ENCODE measurements at regions not wholly inside any gene's neighbourhood (a gene's known extent, or its start where the extent isn't known, plus 50 kb on each side); places are given as distances from the start of the nearest gene placed in this dataset.

DNA sequence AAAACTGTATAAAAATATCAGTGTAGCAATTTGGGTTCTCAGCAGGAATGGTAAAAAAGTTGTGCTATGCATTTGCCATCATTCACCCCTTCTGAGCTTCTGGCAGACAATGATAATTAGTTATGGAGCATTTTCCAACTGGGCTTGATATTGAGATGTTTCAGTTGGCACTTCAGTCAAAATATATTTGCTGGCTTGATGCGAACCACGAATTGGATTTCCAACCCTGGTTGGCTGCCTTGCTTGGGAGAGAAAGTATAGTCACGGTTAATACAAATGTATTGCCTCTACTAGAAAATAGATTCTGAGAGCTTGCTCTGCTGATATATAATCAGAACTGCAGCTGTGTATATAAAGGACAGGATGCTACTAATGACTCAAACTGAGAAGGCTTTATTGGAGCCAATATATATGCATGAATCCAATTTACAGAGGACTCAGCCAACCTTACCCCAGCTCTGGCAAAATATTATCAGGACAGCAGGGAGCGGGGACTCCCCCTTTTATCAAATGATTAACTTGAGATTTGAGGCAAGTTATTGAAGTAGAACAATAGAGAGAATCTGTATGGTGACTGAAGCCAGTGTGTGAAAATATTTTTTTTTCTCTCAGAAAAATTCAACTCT, 219.8 kb upstream of the SMIM30 start:
- H2BK15ac ChIP-seq (ENCODE audit: low read depth, low read length) = no peak overlapping the region
- no peak for ATAC-seq (ENCODE audit: low read depth)
- ChIA-PET POLR2A (ENCODE audit: unreplicated experiment) (no interaction called here), CTCF (no interaction called here)
- no peak overlapping the region for H4K91ac ChIP-seq (ENCODE audit: insufficient read depth, low read depth, low read length)
- H3K4me2 ChIP-seq (ENCODE audit: low read depth, low read length) = no peak overlapping the region
- no peak overlapping the region for H3K14ac ChIP-seq (replicated peaks; ENCODE audit: low read depth, low read length)
- H3K9ac ChIP-seq (ENCODE audit: low read depth, low read length) = no peak overlapping the region
- no peak overlapping the region for H2BK120ac ChIP-seq (ENCODE audit: low read depth, low read length)
- H3K56ac ChIP-seq (ENCODE audit: extremely low read depth, insufficient read depth, low read length) = no peak overlapping the region
- no peaks in the 10 kb centered on the region for H3K79me1 ChIP-seq (ENCODE audit: low read depth in 1 of 2, low read length in 2 of 2)
- dilution Hi-C loops (cut with HindIII; ENCODE audit: low sequenced_read_pairs, unreplicated experiment) = no loop called here
- no peak overlapping the region for H2AK9ac ChIP-seq (replicated peaks; ENCODE audit: low read depth, low read length, poor library complexity)
- H4K8ac ChIP-seq (ENCODE audit: low read depth in 2 of 2, low read length in 2 of 2) = no peak overlapping the region
- no peak overlapping the region for H3K18ac ChIP-seq (ENCODE audit: low read depth, low read length)
- H3K4ac ChIP-seq (ENCODE audit: low read depth, low read length) = no peak overlapping the region
- no peak overlapping the region for H3K27ac ChIP-seq (ENCODE audit: insufficient read depth, low read length)
- no peak overlapping the region for H2AFZ ChIP-seq (replicated peaks; ENCODE audit: low read length, poor library complexity)
- H2AK5ac ChIP-seq (ENCODE audit: low read depth, low read length) = no peak overlapping the region
- no peak overlapping the region for H4K5ac ChIP-seq (ENCODE audit: low read depth, low read length)
- DNase-seq = no peak
- no CpG with 5 or more reads among the region's 4 CpGs for WGBS, 2 experiments (ENCODE audit: extremely low coverage in 2 of 2, insufficient read length in 1 of 2)
- H3K23ac ChIP-seq (ENCODE audit: low read depth, low read length) = no peak overlapping the region
- in situ Hi-C loops (cut with MboI; ENCODE audit: low sequenced_read_pairs) = no loop called here
- H3K36me3 ChIP-seq (ENCODE audit: control insufficient read depth, insufficient read depth, low read length) = no peaks in the 10 kb centered on the region
- intact Hi-C loops (cut with micrococcal nuclease) = no loop called here
- no peaks in the 10 kb centered on the region for H3K9me3 ChIP-seq (ENCODE audit: control insufficient read depth, insufficient read depth, low read length)
- no TSS peak for BruUV-seq (replicated peaks)
- no peak overlapping the region for H2BK20ac ChIP-seq (ENCODE audit: low read depth, low read length)
- no peaks in the 10 kb centered on the region for H3K9me1 ChIP-seq (ENCODE audit: insufficient read depth, low read length)
- H3K27me3 ChIP-seq (ENCODE audit: control insufficient read depth, insufficient read depth, low read length) = no peaks in the 10 kb centered on the region
- H4K20me1 ChIP-seq (ENCODE audit: insufficient read depth, low read length) = no peaks in the 10 kb centered on the region
- H3K4me3 ChIP-seq (ENCODE audit: insufficient read depth, low read depth, low read length) = no peak overlapping the region
- no peak overlapping the region for H2BK5ac ChIP-seq (ENCODE audit: low read depth, low read length, poor library complexity, severe bottlenecking)
- no peaks in the 10 kb centered on the region for H3K4me1 ChIP-seq (ENCODE audit: control insufficient read depth, insufficient read depth, low read length)
- TF ChIP-seq FOS (IDR thresholded peaks at IDR 0.05; ENCODE audit: low read depth, low read length) = no peak
- TF ChIP-seq, protein P1, sequence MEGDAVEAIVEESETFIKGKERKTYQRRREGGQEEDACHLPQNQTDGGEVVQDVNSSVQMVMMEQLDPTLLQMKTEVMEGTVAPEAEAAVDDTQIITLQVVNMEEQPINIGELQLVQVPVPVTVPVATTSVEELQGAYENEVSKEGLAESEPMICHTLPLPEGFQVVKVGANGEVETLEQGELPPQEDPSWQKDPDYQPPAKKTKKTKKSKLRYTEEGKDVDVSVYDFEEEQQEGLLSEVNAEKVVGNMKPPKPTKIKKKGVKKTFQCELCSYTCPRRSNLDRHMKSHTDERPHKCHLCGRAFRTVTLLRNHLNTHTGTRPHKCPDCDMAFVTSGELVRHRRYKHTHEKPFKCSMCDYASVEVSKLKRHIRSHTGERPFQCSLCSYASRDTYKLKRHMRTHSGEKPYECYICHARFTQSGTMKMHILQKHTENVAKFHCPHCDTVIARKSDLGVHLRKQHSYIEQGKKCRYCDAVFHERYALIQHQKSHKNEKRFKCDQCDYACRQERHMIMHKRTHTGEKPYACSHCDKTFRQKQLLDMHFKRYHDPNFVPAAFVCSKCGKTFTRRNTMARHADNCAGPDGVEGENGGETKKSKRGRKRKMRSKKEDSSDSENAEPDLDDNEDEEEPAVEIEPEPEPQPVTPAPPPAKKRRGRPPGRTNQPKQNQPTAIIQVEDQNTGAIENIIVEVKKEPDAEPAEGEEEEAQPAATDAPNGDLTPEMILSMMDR (conservative IDR thresholded peaks at IDR 0.05; ENCODE audit: low read depth, low read length) = no peak
- TF ChIP-seq CHD1 (IDR thresholded peaks at IDR 0.05; ENCODE audit: low read depth, low read length) = no peak
- TF ChIP-seq SMC3 (IDR thresholded peaks at IDR 0.05; ENCODE audit: low read depth, low read length) = no peak
- TF ChIP-seq CEBPB (IDR thresholded peaks at IDR 0.05; ENCODE audit: low read depth, low read length) = no peak
- TF ChIP-seq, protein P2, sequence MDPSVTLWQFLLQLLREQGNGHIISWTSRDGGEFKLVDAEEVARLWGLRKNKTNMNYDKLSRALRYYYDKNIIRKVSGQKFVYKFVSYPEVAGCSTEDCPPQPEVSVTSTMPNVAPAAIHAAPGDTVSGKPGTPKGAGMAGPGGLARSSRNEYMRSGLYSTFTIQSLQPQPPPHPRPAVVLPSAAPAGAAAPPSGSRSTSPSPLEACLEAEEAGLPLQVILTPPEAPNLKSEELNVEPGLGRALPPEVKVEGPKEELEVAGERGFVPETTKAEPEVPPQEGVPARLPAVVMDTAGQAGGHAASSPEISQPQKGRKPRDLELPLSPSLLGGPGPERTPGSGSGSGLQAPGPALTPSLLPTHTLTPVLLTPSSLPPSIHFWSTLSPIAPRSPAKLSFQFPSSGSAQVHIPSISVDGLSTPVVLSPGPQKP (IDR thresholded peaks at IDR 0.05; ENCODE audit: borderline replicate concordance, low read depth, low read length) = no peak
- no peak for TF ChIP-seq RFX5 (IDR thresholded peaks at IDR 0.05; ENCODE audit: low read depth, low read length)
- TF ChIP-seq POLR2A (IDR thresholded peaks at IDR 0.05; ENCODE audit: low read depth, low read length) = no peak
- TF ChIP-seq BHLHE40 (IDR thresholded peaks at IDR 0.05; ENCODE audit: low read depth, low read length) = no peak
- no peak for TF ChIP-seq MXI1 (IDR thresholded peaks at IDR 0.05; ENCODE audit: borderline replicate concordance, low read depth, low read length)
- no peak for TF ChIP-seq RAD21 (IDR thresholded peaks at IDR 0.05; ENCODE audit: low read length)
- TF ChIP-seq MAZ (IDR thresholded peaks at IDR 0.05; ENCODE audit: borderline replicate concordance, low read depth, low read length) = no peak

Measured in IMR-90 (cell line).